Uterus (tissue), 2 donors: ENCODE measurements at regions not wholly inside any gene's neighbourhood (a gene's known extent, or its start where the extent isn't known, plus 50 kb on each side); places are given as distances from the start of the nearest gene placed in this dataset.

Experiments
- CTCF ChIP-seq, 4 experiments: fragments of 200-600 bp in 2 of 4; fragments of 450-650 bp in 2 of 4; sonication (generic) in 2 of 4; IDR thresholded peaks; one replicate each; pipeline ENCODE4 v1.5.1; 2016 to 2019; ENCODE audit warnings: antibody characterized with exemption in 4 of 4, mild to moderate bottlenecking in 2 of 4, moderate library complexity in 1 of 4
- POLR2A ChIP-seq, 2 donors: fragments of 450-650 bp; IDR thresholded peaks; one replicate each; pipeline ENCODE4 v1.6.1; 2016; ENCODE audit warnings: antibody characterized with exemption in 2 of 2, mild to moderate bottlenecking in 1 of 2, moderate library complexity in 1 of 2

GRCh38 chr9:107624234-107624948 lies 134.8 kb upstream of the KLF4 start:
- TF ChIP-seq POLR2A (IDR thresholded peaks at IDR 0.05) (no peak), CTCF (IDR thresholded peaks at IDR 0.05) (no peak)
